ENCODE measurements at regions not wholly inside any gene's neighbourhood (a gene's known extent, or its start where the extent isn't known, plus 50 kb on each side); places are given as distances from the start of the nearest gene placed in this dataset.
"Not testable (repeated sequence)": the region's sequence is repeated elsewhere in the genome, so short reads cannot be mapped to it uniquely, and the experiment has no call there.

DNA sequence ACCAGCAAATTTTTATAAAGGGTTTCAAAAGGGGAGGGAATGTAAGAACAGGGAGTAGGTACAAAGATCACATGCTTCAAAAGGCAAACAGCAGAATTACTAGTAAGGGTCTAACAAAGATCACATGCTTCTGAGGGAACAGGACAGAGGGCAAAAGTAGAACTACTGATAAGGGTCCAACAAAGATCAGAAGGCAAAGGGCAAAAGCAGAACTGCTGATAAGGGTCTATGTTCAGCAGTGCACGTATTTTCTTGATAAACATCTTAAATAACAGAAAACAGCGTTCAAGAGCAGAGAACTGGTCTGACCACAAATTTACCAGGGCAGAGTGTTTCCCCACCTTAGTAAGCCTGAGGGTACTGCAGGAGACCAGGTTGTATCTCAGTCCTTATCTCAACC, 469.5 kb upstream of the PIK3R1 start:
- no peaks in the 10 kb centered on the region for H3K4me1 Mint-ChIP-seq
- no peak overlapping the region for H3K4me3 Mint-ChIP-seq
- H3K27me3 Mint-ChIP-seq = no peaks in the 10 kb centered on the region
- H3K36me3 Mint-ChIP-seq = no peaks in the 10 kb centered on the region
- no peak for DNase-seq
- H3K9me3 Mint-ChIP-seq (ENCODE audit: low read depth) = peaks cover 5% of the 10 kb centered on the region
- ATAC-seq = no peak
- H3K27ac Mint-ChIP-seq = no peak overlapping the region
- CTCF ChIA-PET = no interaction called here

DNA sequence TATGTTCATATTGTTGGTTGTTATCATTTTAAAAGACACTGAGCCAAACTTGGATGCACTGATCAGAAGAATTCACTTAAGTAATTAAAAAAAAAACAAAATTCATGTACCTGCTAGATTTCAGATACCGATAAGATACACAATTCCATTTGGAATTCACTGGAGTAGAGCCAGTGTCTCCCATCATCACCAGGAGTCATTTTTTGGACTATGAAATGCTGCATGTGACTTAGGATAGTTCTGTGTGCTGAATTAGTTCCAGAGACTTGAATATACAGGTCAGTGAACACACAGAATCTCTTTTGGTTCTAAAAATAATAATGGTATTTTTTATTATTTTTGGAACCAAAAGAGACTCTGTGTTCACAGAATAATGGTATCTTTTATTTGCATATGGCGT, 482.6 kb upstream of the PIK3R1 start:
- CTCF ChIA-PET = interaction anchor here (1.0 kb wide), 1 partner anchor 22 kb away, joined by 3 read pairs; no protein-coding TSS in a partner anchor

DNA sequence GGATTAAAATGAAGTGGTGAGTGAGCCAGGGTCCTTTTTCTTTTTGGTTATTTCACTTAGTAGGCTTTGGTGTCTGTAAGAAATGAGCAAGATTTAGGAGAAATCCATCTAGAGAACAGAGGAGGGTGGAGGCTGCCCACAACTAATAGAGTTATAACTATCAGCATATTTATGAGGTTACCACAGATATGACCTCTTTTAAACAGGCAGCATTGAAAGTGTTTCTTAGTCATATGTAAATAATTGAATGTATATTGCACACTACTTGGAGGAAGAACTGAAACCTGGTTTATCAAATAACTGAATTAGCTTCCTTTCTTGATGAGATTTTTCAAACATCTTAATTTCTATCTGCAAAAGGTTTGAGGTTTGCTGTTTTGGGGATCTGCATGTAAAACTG, 483.1 kb upstream of the PIK3R1 start:
- H3K9me3 Mint-ChIP-seq (ENCODE audit: low read depth) = no peaks in the 10 kb centered on the region
- no peak for DNase-seq
- no peak overlapping the region for H3K4me3 Mint-ChIP-seq
- H3K36me3 Mint-ChIP-seq = no peaks in the 10 kb centered on the region
- H3K4me1 Mint-ChIP-seq = no peaks in the 10 kb centered on the region
- CTCF ChIA-PET = interaction anchor here (1.0 kb wide), 1 partner anchor 21 kb away, joined by 3 read pairs; no protein-coding TSS in a partner anchor
- no peak overlapping the region for H3K27ac Mint-ChIP-seq
- H3K27me3 Mint-ChIP-seq = peaks cover 24% of the 10 kb centered on the region
- ATAC-seq = no peak

More for the DNA sequence above, 482.6 kb upstream of the PIK3R1 start:
- H3K36me3 Mint-ChIP-seq = no peaks in the 10 kb centered on the region
- ATAC-seq = no peak
- no peaks in the 10 kb centered on the region for H3K9me3 Mint-ChIP-seq (ENCODE audit: low read depth)
- H3K27me3 Mint-ChIP-seq = peaks cover 24% of the 10 kb centered on the region
- no peak for DNase-seq
- no peaks in the 10 kb centered on the region for H3K4me1 Mint-ChIP-seq
- H3K27ac Mint-ChIP-seq = no peak overlapping the region
- no peak overlapping the region for H3K4me3 Mint-ChIP-seq

DNA sequence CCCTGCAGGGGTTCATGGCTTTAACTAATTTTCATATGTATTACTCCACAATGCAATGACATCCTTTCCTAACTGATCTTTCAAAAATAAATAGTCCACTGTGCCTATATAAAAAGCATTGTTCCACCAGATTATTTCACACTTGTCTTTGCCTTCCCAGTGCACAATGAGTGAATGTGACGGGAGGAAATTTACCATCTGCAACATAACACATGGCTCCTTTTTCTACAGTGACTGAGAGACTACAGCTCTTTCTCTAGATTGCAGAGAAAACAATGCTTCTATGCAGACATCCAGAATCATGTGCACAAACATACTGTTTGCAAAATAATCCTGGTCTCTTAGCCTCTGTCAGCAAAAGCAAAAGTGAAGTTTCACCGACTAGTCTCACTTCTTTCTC, 483.7 kb upstream of the PIK3R1 start:
- CTCF ChIA-PET = no interaction called here
- Mint-ChIP-seq H3K4me3 (no peak overlapping the region), H3K36me3 (no peaks in the 10 kb centered on the region), H3K4me1 (no peaks in the 10 kb centered on the region), H3K27me3 (peaks cover 24% of the 10 kb centered on the region), H3K27ac (no peak overlapping the region), H3K9me3 (ENCODE audit: low read depth) (no peaks in the 10 kb centered on the region)
- DNase-seq (no peak), ATAC-seq (no peak)

DNA sequence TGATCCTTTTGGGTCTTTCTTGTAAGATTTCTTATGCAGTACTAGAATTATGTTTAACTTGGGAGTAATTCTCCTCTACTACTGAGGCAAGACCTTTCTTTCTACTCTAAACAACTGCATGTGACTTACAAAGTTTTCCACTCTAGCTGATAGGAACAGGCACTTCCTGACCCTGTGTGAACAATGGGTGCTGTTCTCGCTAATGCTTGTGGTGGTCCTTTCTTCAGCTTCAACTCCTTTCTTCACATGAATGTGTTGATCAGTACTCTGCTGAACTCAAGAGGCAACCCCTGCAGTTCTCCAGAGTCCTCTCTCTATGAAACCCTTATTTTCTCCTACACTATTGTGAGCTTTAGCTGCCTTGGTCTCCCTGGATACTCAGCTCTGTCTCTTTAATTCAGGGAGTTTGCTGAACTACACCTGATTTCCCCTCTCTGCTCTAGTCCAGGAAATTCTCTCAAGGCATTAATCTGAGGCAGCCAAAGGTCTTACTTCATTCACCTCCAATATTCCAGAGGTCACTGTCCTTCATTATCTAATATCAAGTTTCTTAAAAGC, 484.6 kb upstream of the PIK3R1 start:
- ATAC-seq (no peak), DNase-seq (no peak)
- Mint-ChIP-seq H3K9me3 (ENCODE audit: low read depth) (no peaks in the 10 kb centered on the region), H3K4me1 (no peaks in the 10 kb centered on the region), H3K4me3 (no peak overlapping the region), H3K27ac (no peak overlapping the region), H3K36me3 (no peaks in the 10 kb centered on the region), H3K27me3 (peaks cover 24% of the 10 kb centered on the region)
- CTCF ChIA-PET = no interaction called here

DNA sequence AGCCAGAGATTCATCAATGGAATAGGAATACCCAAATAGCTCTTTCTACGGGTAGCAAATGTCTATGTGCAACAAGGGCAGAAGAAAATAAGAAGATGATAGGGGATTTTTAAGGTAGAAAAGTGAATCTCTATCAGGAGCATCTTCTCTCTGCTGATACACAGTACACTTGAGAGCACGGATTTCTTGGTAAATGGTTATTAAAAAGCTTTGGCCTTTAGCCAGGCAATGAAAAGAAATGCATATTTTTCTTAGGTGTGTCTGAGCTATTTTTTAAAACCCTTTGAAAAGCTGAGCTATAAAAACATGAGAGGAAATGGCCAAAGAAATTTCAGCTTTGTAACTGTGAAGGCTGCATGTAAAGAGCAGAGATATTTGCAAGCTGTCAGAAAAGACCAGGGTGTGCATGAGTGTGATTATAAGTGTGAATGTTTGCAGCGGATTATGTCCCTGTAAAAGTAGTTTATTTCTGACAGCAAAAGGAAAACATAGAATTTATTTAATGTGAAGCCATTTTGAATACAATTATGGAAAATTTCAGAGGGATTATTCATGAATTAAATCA, 487.1 kb upstream of the PIK3R1 start:
- no peak overlapping the region for H3K27ac Mint-ChIP-seq
- no peaks in the 10 kb centered on the region for H3K9me3 Mint-ChIP-seq (ENCODE audit: low read depth)
- H3K4me1 Mint-ChIP-seq = no peaks in the 10 kb centered on the region
- H3K4me3 Mint-ChIP-seq = no peak overlapping the region
- H3K36me3 Mint-ChIP-seq = no peaks in the 10 kb centered on the region
- DNase-seq = no peak
- CTCF ChIA-PET = no interaction called here
- no peak for ATAC-seq
- H3K27me3 Mint-ChIP-seq = peaks cover 18% of the 10 kb centered on the region

DNA sequence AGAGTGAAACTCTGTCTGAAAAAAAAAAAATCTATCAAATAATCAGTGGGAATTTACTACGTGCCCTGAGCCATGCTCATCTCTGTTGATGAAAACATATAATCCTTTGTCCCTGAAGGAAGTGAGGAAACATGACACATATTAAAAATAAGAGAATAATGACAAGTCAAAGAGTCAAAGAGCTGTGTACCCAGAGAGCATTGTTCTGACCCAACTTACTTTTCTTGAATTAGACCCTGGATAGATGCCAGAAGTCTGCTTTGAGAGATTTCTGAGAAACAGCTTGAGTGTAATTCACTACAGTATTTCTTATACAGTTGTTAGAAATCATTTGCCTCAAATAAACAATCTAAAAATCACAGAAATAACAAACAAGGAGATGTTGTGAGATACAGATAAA, 490.0 kb upstream of the PIK3R1 start:
- Mint-ChIP-seq H3K4me3 (no peak overlapping the region), H3K4me1 (no peaks in the 10 kb centered on the region), H3K27ac (no peak overlapping the region), H3K9me3 (ENCODE audit: low read depth) (no peaks in the 10 kb centered on the region), H3K27me3 (peaks cover 8% of the 10 kb centered on the region), H3K36me3 (no peaks in the 10 kb centered on the region)
- ATAC-seq (no peak), DNase-seq (no peak)
- CTCF ChIA-PET = no interaction called here

DNA sequence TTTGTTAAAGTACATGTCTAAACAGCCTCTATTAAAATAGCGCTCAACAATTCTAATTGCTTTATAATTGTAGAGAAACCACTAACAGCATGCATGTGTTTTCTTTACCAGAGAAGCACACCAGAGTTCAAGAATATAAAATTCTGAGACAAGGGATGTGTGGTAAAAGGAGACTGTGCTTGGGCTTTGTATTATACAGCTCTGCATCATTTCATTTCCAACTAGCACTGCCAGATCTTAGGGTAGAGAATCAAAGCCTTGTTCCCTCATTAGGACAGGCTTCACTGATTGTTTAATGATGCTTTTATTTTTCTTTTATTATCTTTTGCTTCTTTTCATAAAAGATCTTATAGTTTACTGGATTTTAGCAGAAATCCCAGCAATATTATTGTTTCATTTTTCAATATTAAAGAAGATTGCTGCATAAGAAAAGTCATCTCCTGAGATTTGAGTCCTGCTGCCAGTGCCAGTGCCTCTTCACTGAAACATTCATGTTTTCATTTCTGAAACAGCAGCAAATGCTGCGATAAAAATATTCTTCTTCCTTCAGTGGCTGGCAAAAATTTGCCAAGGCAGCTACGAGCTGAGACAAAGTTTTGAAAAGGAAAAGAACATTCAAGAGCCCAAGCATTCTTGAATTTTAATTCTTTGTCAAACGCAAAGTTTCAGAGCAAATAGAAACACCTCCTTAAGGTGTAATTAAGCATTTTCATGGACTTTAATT, 491.0 kb upstream of the PIK3R1 start:
- CTCF ChIA-PET = no interaction called here
- no peak overlapping the region for H3K4me3 Mint-ChIP-seq
- no peaks in the 10 kb centered on the region for H3K36me3 Mint-ChIP-seq
- H3K9me3 Mint-ChIP-seq (ENCODE audit: low read depth) = no peaks in the 10 kb centered on the region
- DNase-seq (no peak), ATAC-seq (no peak)
- no peak overlapping the region for H3K27ac Mint-ChIP-seq
- peaks cover 2% of the 10 kb centered on the region for H3K27me3 Mint-ChIP-seq
- no peaks in the 10 kb centered on the region for H3K4me1 Mint-ChIP-seq

DNA sequence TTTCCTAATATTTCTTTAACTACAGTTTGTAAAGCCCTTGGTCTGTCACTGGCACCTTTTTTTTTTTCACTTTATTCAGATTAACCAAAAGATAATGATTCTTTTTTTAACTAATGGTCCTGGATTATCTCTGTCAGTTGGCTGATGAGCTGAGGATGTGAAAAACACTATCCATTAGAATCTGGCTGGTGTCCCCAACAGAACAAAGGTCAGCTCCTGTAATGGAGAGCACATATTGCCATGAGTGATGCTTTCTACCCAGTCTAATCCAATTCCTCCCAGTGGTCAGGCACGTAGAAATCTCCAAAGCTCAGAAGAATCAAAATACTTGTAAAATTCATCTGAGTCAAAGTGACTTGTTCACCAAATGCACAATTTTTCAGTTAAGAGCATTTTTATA, 491.7 kb upstream of the PIK3R1 start:
- Mint-ChIP-seq H3K9me3 (ENCODE audit: low read depth) (no peaks in the 10 kb centered on the region), H3K4me1 (no peaks in the 10 kb centered on the region), H3K4me3 (no peak overlapping the region), H3K27me3 (peaks cover 2% of the 10 kb centered on the region), H3K27ac (no peak overlapping the region), H3K36me3 (no peaks in the 10 kb centered on the region)
- CTCF ChIA-PET = no interaction called here
- DNase-seq = no peak
- ATAC-seq = no peak

DNA sequence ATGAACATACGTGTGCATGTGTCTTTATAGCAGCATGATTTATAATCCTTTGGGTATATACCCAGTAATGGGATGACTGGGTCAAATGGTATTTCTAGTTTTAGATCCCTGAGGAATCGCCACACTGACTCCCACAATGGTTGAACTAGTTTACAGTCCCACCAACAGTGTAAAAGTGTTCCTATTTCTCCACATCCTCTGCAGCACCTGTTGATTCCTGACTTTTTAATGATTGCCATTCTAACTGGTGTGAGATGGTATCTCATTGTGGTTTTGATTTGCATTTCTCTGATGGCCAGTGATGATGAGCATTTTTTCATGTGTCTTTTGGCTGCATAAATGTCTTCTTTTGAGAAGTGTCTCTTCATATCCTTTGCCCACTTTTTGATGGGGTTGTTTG, 493.0 kb upstream of the PIK3R1 start:
- H3K9me3 Mint-ChIP-seq (ENCODE audit: low read depth); H3K36me3 Mint-ChIP-seq; H3K27ac Mint-ChIP-seq; CTCF ChIA-PET; ATAC-seq; H3K27me3 Mint-ChIP-seq; H3K4me1 Mint-ChIP-seq; H3K4me3 Mint-ChIP-seq; DNase-seq: not testable (repeated sequence)

DNA sequence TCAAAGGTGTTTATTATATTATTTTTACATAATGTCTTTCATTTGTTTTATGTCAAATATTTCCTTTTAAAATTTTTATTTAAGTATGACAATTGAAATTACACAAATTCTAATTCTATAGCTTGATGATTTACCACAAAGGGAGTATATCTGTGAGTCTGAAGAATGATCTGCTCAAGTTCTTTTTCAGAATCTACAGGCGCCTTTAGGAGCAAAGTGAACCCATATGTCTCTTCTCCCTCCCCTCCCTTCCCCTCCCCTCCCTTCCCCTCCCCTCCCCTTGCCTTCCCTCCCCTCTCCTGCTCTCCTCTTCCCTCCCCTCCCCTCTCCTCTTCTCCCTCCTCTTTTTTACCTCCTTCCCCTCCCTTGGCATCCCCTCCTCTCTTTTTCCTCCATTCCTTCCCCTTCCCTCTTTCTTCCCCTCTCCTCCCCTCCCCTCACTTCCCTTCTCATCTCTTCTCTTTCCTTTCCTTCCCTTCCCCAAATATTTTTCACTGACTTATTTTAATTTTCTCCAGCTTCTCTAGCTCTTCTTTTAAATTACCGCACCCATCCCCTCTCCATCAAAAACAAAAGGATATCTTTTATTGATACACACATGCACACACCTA, 495.3 kb upstream of the PIK3R1 start:
- DNase-seq (no peak), ATAC-seq (no peak)
- H3K27me3 Mint-ChIP-seq = peaks cover 2% of the 10 kb centered on the region
- H3K27ac Mint-ChIP-seq = no peak overlapping the region
- H3K4me3 Mint-ChIP-seq = no peak overlapping the region
- no peaks in the 10 kb centered on the region for H3K4me1 Mint-ChIP-seq
- H3K9me3 Mint-ChIP-seq (ENCODE audit: low read depth) = no peaks in the 10 kb centered on the region
- CTCF ChIA-PET = no interaction called here
- no peaks in the 10 kb centered on the region for H3K36me3 Mint-ChIP-seq

DNA sequence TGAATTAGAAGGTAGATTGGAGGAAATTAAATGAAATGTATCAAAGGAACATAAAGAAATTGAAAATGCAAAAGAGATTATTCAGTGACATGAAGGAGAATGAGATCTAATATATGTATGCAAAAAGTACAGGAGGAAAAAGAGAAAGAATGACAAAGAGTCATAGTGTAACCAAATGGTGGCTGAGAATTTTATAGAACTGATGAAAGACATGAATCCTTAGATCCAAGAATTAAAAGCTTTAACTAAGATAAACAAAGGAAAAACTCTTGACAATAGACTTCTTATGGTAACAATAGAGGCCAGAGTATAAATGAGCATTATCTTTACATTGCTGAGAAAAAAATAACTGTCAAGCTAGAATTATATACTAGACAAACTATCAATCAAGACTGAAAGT, 505.4 kb upstream of the CD180 start:
- Mint-ChIP-seq H3K4me1 (no peaks in the 10 kb centered on the region), H3K27me3 (peaks cover 5% of the 10 kb centered on the region), H3K9me3 (ENCODE audit: low read depth) (peaks cover 6% of the 10 kb centered on the region), H3K27ac (no peak overlapping the region), H3K4me3 (no peak overlapping the region), H3K36me3 (no peaks in the 10 kb centered on the region)
- DNase-seq (no peak), ATAC-seq (no peak)
- CTCF ChIA-PET = no interaction called here

DNA sequence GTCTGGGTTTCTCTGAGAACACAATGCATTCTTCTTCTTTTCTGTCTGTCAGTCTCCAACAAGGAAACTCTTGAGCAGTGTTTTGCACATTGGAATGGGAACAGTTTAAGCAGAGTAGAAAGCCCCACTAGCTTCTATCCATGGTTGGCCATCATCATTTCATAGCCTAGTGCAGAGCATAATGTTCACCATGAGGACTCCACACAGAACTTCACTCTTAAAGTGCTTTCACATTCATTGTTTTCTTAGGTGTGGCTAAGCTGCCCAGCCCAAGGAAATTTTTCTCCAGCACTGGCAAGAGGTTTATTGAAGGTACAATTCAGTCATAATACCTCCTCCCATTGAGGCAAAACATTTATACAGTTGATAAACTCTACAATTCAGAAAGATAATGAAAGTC, 503.0 kb upstream of the CD180 start:
- no peak overlapping the region for H3K4me3 Mint-ChIP-seq
- peaks cover 6% of the 10 kb centered on the region for H3K9me3 Mint-ChIP-seq (ENCODE audit: low read depth)
- no peaks in the 10 kb centered on the region for H3K36me3 Mint-ChIP-seq
- H3K27ac Mint-ChIP-seq = no peak overlapping the region
- DNase-seq (no peak), ATAC-seq (no peak)
- CTCF ChIA-PET = no interaction called here
- H3K27me3 Mint-ChIP-seq = peaks cover 9% of the 10 kb centered on the region
- H3K4me1 Mint-ChIP-seq = no peaks in the 10 kb centered on the region

DNA sequence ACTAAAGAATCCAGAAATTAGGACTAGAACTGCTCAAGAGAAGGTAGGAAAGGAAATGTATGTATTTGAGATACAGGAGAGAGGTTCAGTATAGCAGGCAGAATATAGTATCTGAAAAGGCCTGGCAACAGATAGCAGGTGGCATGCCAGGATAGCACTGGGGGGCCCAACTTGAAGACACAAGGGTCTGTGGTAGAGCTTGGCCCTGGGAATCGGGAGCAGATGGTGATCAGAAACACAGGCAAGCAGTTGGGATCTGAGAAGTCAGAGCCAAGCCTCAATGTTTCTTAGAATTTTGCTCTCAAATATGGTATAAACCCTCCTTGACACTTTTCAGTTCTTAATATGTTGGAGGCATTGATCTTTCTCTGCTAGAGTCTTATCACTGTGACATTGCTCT, 499.8 kb upstream of the CD180 start:
- ATAC-seq = no peak
- Mint-ChIP-seq H3K36me3 (no peaks in the 10 kb centered on the region), H3K4me3 (no peak overlapping the region), H3K9me3 (ENCODE audit: low read depth) (no peaks in the 10 kb centered on the region), H3K4me1 (no peaks in the 10 kb centered on the region), H3K27me3 (peaks cover 9% of the 10 kb centered on the region), H3K27ac (no peak overlapping the region)
- CTCF ChIA-PET = no interaction called here
- DNase-seq = no peak

Data from activated CD8-positive, alpha-beta memory T cell treated with anti-CD3 and anti-CD28 coated beads, Interleukin-2, amount 10 ng/mL, durations not matched to agents 7 days and 5 days (primary cell).